Stomach (tissue), 8 donors: ENCODE measurements at regions not wholly inside any gene's neighbourhood (a gene's known extent, or its start where the extent isn't known, plus 50 kb on each side); places are given as distances from the start of the nearest gene placed in this dataset.

Source experiments
- DNase-seq, 2 donors: peaks; one replicate each; pipeline versions ENCODE4 v3.0.0 to v3.0.0-alpha.2; 2013 to 2019
- H3K27ac ChIP-seq, 5 donors: fragments of 200-600 bp in 4 of 5; sonication (generic) in 4 of 5; one replicate each; pipeline ENCODE4 v1.5.1; 2013 to 2019; ENCODE audit warnings: mild to moderate bottlenecking in 1 of 5, moderate library complexity in 1 of 5
- H3K27me3 ChIP-seq, 3 donors: fragments of 200-600 bp; sonication (generic); one replicate each; pipeline ENCODE4 v1.5.1; 2017 to 2019; ENCODE audit warnings: mixed run types in 1 of 3
- H3K36me3 ChIP-seq, 4 donors: fragments of 200-600 bp; sonication (generic); 1 replicate in 3 of 4; 2 replicates in 1 of 4; pipeline ENCODE4 v1.5.1; 2016 to 2019
- H3K4me1 ChIP-seq, 4 donors: fragments of 200-600 bp; sonication (generic); one replicate each; pipeline ENCODE4 v1.5.1; 2016 to 2019
- H3K4me3 ChIP-seq, 4 donors: fragments of 200-600 bp; sonication (generic) in 3 of 4; one replicate each; pipeline ENCODE4 v1.5.1; 2016 to 2019; ENCODE audit warnings: mild to moderate bottlenecking in 1 of 4
- H3K9me3 ChIP-seq, 4 donors: fragments of 200-600 bp; sonication (generic); one replicate each; pipeline ENCODE4 v1.5.1; 2016 to 2019
- CTCF ChIP-seq, 7 experiments: fragments of 450-650 bp in 4 of 7; fragments of 200-600 bp in 3 of 7; sonication (generic) in 3 of 7; IDR thresholded peaks; one replicate each; pipeline ENCODE4 v1.5.1; 2016 to 2019; ENCODE audit warnings: antibody characterized with exemption in 7 of 7, control low read depth in 2 of 7, mild to moderate bottlenecking in 1 of 7
- EP300 ChIP-seq: sonication (generic); formaldehyde crosslinking; IDR thresholded peaks from one replicate; pipeline ENCODE4 v1.6.1; 2017; ENCODE audit warnings: antibody characterized with exemption
- POLR2A ChIP-seq, 4 donors: fragments of 450-650 bp; IDR thresholded peaks; one replicate each; pipeline ENCODE4 v1.6.1; 2016; ENCODE audit warnings: antibody characterized with exemption in 4 of 4, control low read depth in 2 of 4, mild to moderate bottlenecking in 1 of 4, moderate library complexity in 1 of 4
- POLR2AphosphoS5 ChIP-seq, 3 donors: sonication (generic); formaldehyde crosslinking; IDR thresholded peaks; one replicate each; pipeline ENCODE4 v1.6.1; 2016; ENCODE audit warnings: antibody characterized with exemption in 3 of 3
- WGBS, 5 donors: extraction: QIAGEN DNeasy Blood & Tissue Kit in 3 of 5; methylation state at CpG; one replicate each; pipeline versions ENCODE4 v1.1.5 to v1.1.7; 2013 to 2018; 5-methylcytosine and 5-hydroxymethylcytosine counted together
- intact Hi-C: fragments of 100-400 bp; cut with DNase I; formaldehyde crosslinking; loops from one replicate; pipeline ENCODE4 v1.15.1; 2023; ENCODE audit warnings: low total_unique reads
- donor health status: healthy with polysubstance abuse.
- donor health status: Bipolar disorder and iron deficiency.
- donor health status: healthy.

- H3K27ac ChIP-seq = no peak overlapping the region
- DNase-seq = no peak
- TF ChIP-seq EP300 (no peak), CTCF (IDR thresholded peaks at IDR 0.05) (no peak), POLR2A (IDR thresholded peaks at IDR 0.05) (no peak)
- no peaks in the 10 kb centered on the region for H3K9me3 ChIP-seq
- H3K4me1 ChIP-seq = no peaks in the 10 kb centered on the region
- H3K4me3 ChIP-seq = no peak overlapping the region
- intact Hi-C loops = no loop called here
- 88 to 93% (median 93%) methylated on average over 6 of the region's 6 CpGs for WGBS, 5 donors
- no peaks in the 10 kb centered on the region for H3K36me3 ChIP-seq
- peaks cover 0 to 2% (median 0%) of the 10 kb centered on the region in 3 donors for H3K27me3 ChIP-seq
These were observed 477.5 kb upstream of the EEF2KMT start for GRCh38 chr16:5575121-5575520.

DNA sequence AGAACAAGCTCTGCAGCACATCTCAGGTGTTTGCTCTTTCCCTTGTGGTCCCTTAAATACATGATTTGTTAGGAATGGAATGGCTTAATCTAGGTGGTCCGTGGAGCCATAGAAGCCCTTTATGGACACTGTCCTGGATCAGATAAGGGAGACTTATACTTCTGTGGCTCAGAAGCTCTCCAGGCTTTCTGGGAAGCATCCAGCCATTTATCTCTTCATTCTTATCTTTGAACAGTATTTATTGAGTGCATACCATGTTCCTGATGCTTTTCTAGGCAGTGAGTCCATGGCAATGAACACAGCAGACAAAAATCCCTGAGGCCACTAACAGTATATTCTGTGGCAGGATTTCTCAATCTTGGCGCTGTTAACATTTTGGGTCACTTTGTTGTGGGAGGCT, 474.5 kb upstream of the EEF2KMT start:
- no peak for DNase-seq
- no peak overlapping the region for H3K27ac ChIP-seq
- whole genome bisulfite sequencing, 5 donors = 76 to 81% (median 80%) methylated on average over 2 of the region's 2 CpGs
- intact Hi-C loops = no loop called here
- no peaks in the 10 kb centered on the region for H3K36me3 ChIP-seq
- H3K9me3 ChIP-seq = no peaks in the 10 kb centered on the region
- no peaks in the 10 kb centered on the region for H3K27me3 ChIP-seq
- TF ChIP-seq POLR2AphosphoS5 (IDR thresholded peaks at IDR 0.05) (no peak), CTCF (IDR thresholded peaks at IDR 0.05) (no peak), EP300 (no peak), POLR2A (IDR thresholded peaks at IDR 0.05) (no peak)
- no peak overlapping the region for H3K4me3 ChIP-seq
- H3K4me1 ChIP-seq = no peaks in the 10 kb centered on the region

DNA sequence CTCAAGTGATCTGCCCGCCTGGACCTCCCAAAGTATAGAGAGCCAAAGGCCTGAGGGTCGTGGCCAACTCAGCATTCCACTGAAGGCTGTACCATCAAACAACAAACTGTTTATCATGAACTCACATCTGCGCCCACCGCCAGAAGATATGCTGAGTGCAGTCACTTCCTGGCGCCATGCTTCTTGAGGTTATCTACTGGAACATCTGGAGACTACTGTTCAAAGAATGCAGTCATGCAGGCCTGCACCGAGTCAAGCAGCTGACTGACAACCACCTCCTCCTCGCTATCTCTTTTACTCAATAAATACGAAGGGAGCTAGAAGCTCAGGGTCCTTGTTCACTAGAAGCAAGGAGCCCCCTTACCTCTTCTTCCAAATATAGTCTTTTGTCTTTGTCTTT, 473.9 kb upstream of the EEF2KMT start:
- Histone ChIP-seq H3K4me1 (no peaks in the 10 kb centered on the region), H3K36me3 (no peaks in the 10 kb centered on the region), H3K4me3 (no peak overlapping the region), H3K27me3 (no peaks in the 10 kb centered on the region), H3K9me3 (no peaks in the 10 kb centered on the region), H3K27ac (no peak overlapping the region)
- TF ChIP-seq POLR2AphosphoS5 (IDR thresholded peaks at IDR 0.05) (no peak), CTCF (IDR thresholded peaks at IDR 0.05) (no peak), EP300 (no peak), POLR2A (IDR thresholded peaks at IDR 0.05) (no peak)
- intact Hi-C loops = no loop called here
- DNase-seq = no peak
- 71 to 86% (median 85%) methylated on average over 6 to 8 of the region's 8 CpGs for WGBS, 5 donors

DNA sequence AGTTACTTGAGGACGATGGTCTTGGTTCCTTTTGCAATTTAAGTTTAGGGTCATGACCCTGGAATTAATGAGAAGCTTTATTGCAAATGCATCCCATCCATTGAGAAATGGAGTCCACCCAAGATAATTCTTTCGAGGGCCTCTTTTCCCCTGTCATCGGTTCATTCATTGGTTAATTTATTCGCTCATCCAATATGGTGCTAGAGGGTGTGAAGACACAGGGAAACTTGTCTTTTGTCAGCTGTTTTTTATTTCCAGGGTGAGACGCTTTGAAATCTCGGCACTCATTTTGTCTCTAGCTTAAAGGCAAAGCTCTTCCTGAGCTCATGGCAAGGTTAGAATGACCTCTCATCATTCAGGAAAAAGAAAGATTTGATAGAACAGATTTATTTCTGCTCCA, 464.2 kb upstream of the EEF2KMT start:
- no peaks in the 10 kb centered on the region for H3K36me3 ChIP-seq
- WGBS, 5 donors = 74 to 84% (median 82%) methylated on average over 6 of the region's 6 CpGs
- DNase-seq = no peak
- peaks cover 0 to 7% (median 0%) of the 10 kb centered on the region in 3 donors for H3K27me3 ChIP-seq
- intact Hi-C loops = no loop called here
- TF ChIP-seq POLR2A (IDR thresholded peaks at IDR 0.05) (no peak), CTCF (IDR thresholded peaks at IDR 0.05) (no peak), POLR2AphosphoS5 (IDR thresholded peaks at IDR 0.05) (no peak), EP300 (no peak)
- no peak overlapping the region for H3K4me3 ChIP-seq
- H3K4me1 ChIP-seq = no peaks in the 10 kb centered on the region
- no peaks in the 10 kb centered on the region for H3K9me3 ChIP-seq
- H3K27ac ChIP-seq = no peak overlapping the region
